HCT116 (cell line): ENCODE measurements at regions not wholly inside any gene's neighbourhood (a gene's known extent, or its start where the extent isn't known, plus 50 kb on each side); places are given as distances from the start of the nearest gene placed in this dataset.

Experiments
- ATAC-seq: fragments of 200-7000 bp; cut with Tn5 transposase; 2 replicates; pipeline ENCODE4 v1.9.1; 2020; ENCODE audit warnings: mild to moderate bottlenecking, moderate library complexity
- BruUV-seq: library from RNA; stranded (reverse); fragments of 400-500 nt; replicated peaks from 2 replicates; lab custom pipeline; 2021; lab: Mats Ljungman, UMichigan
- CTCF ChIA-PET: fragments of 300-600 bp; sonication (Branson Sonifier 250); formaldehyde crosslinking; loops from one replicate; lab custom pipeline; 2021; ENCODE audit warnings: antibody characterized with exemption; lab: Charles Lee
- POLR2A ChIA-PET: fragments of 300-600, 350-600 bp; sonication (Branson Sonifier 250); formaldehyde crosslinking; loops from one replicate; lab custom pipeline; 2021; ENCODE audit warnings: antibody characterized with exemption; lab: Charles Lee
- RAD21 ChIA-PET, 2 experiments: fragments of 300-600 bp; sonication (Branson Sonifier 250); formaldehyde crosslinking; loops; one replicate each; lab custom pipeline; 2023; ENCODE audit warnings: low total read pairs in 2 of 2; ENCODE audit not compliant: uncharacterized antibody in 2 of 2, unreplicated experiment in 2 of 2, low non-redundant PET in 1 of 2; lab: Charles Lee
- DNase-seq: peaks from one replicate; pipeline ENCODE4 v3.0.0-alpha.2; 2010; ENCODE audit warnings: low read depth, low spot score
- H2AFZ ChIP-seq: fragments of 200-600 bp; shearing (Covaris generic), sonication (generic); 2 replicates; pipeline ENCODE4 v1.6.1; 2017; ENCODE audit warnings: low read depth, mixed run types, mixed read lengths, antibody characterized with exemption, low read length; ENCODE audit not compliant: poor library complexity, severe bottlenecking
- H3K27ac ChIP-seq: 2 replicates; pipeline ENCODE4 v1.5.1; 2012; ENCODE audit warnings: low read depth, low read length
- H3K27me3 ChIP-seq: fragments of 200-600 bp; sonication (generic); 2 replicates; pipeline ENCODE4 v1.6.1; 2016; ENCODE audit warnings: mixed run types, low read length, mixed read lengths; ENCODE audit not compliant: insufficient read depth
- H3K36me3 ChIP-seq, 2 experiments: fragments of 200-500 bp in 1 of 2; fragments of 200-600 bp in 1 of 2; sonication (Bioruptor generic) in 1 of 2; sonication (generic) in 1 of 2; 2 replicates each; pipeline versions ENCODE4 v1.5.1 to v1.6.1; 2014 to 2016; ENCODE audit warnings: low read length in 2 of 2, inconsistent platforms in 1 of 2, mixed read lengths in 1 of 2, mixed run types in 1 of 2; ENCODE audit not compliant: insufficient read depth in 2 of 2, control insufficient read depth in 1 of 2
- H3K4me1 ChIP-seq, 2 experiments: fragments of 200-600 bp in 1 of 2; sonication (generic) in 1 of 2; 2 replicates each; pipeline versions ENCODE4 v1.5.1 to v1.6.1; 2012 to 2017; ENCODE audit warnings: low read length in 2 of 2, inconsistent platforms in 1 of 2, mild to moderate bottlenecking in 1 of 2, mixed read lengths in 1 of 2, mixed run types in 1 of 2, moderate library complexity in 1 of 2; ENCODE audit not compliant: insufficient read depth in 2 of 2, control insufficient read depth in 1 of 2
- H3K4me2 ChIP-seq: fragments of 200-600 bp; sonication (generic); 2 replicates; pipeline ENCODE4 v1.6.1; 2017; ENCODE audit warnings: mixed run types, low read length, mixed read lengths
- H3K4me3 ChIP-seq, 2 experiments: fragments of 200-600 bp in 1 of 2; sonication (generic) in 1 of 2; replicated peaks in 1 of 2; 2 replicates each; pipeline ENCODE4 v1.5.1; 2011 to 2016; ENCODE audit warnings: low read length in 2 of 2, control low read depth in 1 of 2, low read depth in 1 of 2, mild to moderate bottlenecking in 1 of 2, mixed read lengths in 1 of 2, mixed run types in 1 of 2
- H3K79me2 ChIP-seq: fragments of 200-600 bp; sonication (generic); 2 replicates; pipeline ENCODE4 v1.6.1; 2017; ENCODE audit warnings: mild to moderate bottlenecking, mixed run types, low read length, moderate library complexity, mixed read lengths; ENCODE audit not compliant: insufficient read depth
- H3K9ac ChIP-seq: fragments of 200-600 bp; sonication (generic); 2 replicates; pipeline ENCODE4 v1.6.1; 2016; ENCODE audit warnings: low read length, mixed read lengths
- H3K9me2 ChIP-seq: fragments of 200-600 bp; sonication (generic), shearing (Covaris generic); 2 replicates; pipeline ENCODE4 v1.6.1; 2017; ENCODE audit warnings: mixed run types, mild to moderate bottlenecking, moderate library complexity; ENCODE audit not compliant: insufficient read depth
- H3K9me3 ChIP-seq, 2 experiments: fragments of 200-500 bp in 1 of 2; fragments of 200-600 bp in 1 of 2; sonication (Bioruptor generic) in 1 of 2; sonication (generic) in 1 of 2; 2 replicates each; pipeline ENCODE4 v1.6.1; 2014 to 2017; ENCODE audit warnings: low read length in 2 of 2, mixed read lengths in 2 of 2, inconsistent platforms in 1 of 2, low read depth in 1 of 2, mild to moderate bottlenecking in 1 of 2, mixed run types in 1 of 2, moderate library complexity in 1 of 2; ENCODE audit not compliant: control insufficient read depth in 1 of 2, insufficient read depth in 1 of 2
- H4K20me1 ChIP-seq: fragments of 200-600 bp; sonication (generic), shearing (Covaris generic); 2 replicates; pipeline ENCODE4 v1.6.1; 2017; ENCODE audit warnings: mixed run types, mild to moderate bottlenecking, moderate library complexity; ENCODE audit not compliant: insufficient read depth
- CBX3 ChIP-seq: IDR thresholded peaks from 2 replicates; pipeline ENCODE4 v1.6.1; 2012; ENCODE audit warnings: low read depth
- EGR1 ChIP-seq: IDR thresholded peaks from 2 replicates; pipeline ENCODE4 v1.6.1; 2012; ENCODE audit warnings: low read depth
- ELF1 ChIP-seq: IDR thresholded peaks from 2 replicates; pipeline ENCODE4 v1.6.1; 2012; ENCODE audit warnings: low read depth, borderline replicate concordance
- EZH2phosphoT487 ChIP-seq: fragments of 200-600 bp; IDR thresholded peaks from 2 replicates; pipeline ENCODE4 v1.6.1; 2018; ENCODE audit warnings: antibody characterized with exemption, borderline replicate concordance
- FOSL1 ChIP-seq: IDR thresholded peaks from 2 replicates; pipeline ENCODE4 v1.6.1; 2012; ENCODE audit warnings: low read depth
- SIN3A ChIP-seq: IDR thresholded peaks from 2 replicates; pipeline ENCODE4 v1.6.1; 2012; ENCODE audit warnings: low read depth
- SP1 ChIP-seq: IDR thresholded peaks from 2 replicates; pipeline ENCODE4 v1.6.1; 2012; ENCODE audit warnings: low read depth
- TCF7L2 ChIP-seq: IDR thresholded peaks from 2 replicates; pipeline ENCODE4 v1.7.0; 2011; ENCODE audit warnings: borderline replicate concordance, inconsistent platforms; ENCODE audit not compliant: insufficient read depth, insufficient read length; ENCODE audit errors: extremely low read depth
- ZNF274 ChIP-seq: fragments of 200-500 bp; sonication (Bioruptor generic); IDR thresholded peaks from 2 replicates; pipeline ENCODE4 v1.6.1; 2014; ENCODE audit warnings: mild to moderate bottlenecking, low read depth, low read length, inconsistent platforms
- intact Hi-C: fragments of 100-400 bp; cut with micrococcal nuclease; formaldehyde crosslinking; loops from 2 replicates; pipeline ENCODE4 v1.10.0; 2022
- TF ChIP-seq, protein P1 (sequence below): IDR thresholded peaks from 2 replicates; pipeline ENCODE4 v1.6.1; 2011; ENCODE audit warnings: mild to moderate bottlenecking, low read length, moderate library complexity; ENCODE audit not compliant: insufficient replicate concordance; ENCODE audit errors: extremely low read depth
- TF ChIP-seq, protein P2 (sequence below), 3 experiments: fragments of 200-600 bp in 1 of 3; sonication (generic) in 1 of 3; IDR thresholded peaks in 2 of 3; conservative IDR thresholded peaks in 1 of 3; 2 replicates each; pipeline ENCODE4 v1.5.1; 2012 to 2017; ENCODE audit warnings: low read depth in 2 of 3, low read length in 2 of 3, antibody characterized with exemption in 1 of 3, borderline replicate concordance in 1 of 3, control low read depth in 1 of 3, mild to moderate bottlenecking in 1 of 3, mixed read lengths in 1 of 3, mixed run types in 1 of 3, moderate library complexity in 1 of 3; ENCODE audit not compliant: insufficient read depth in 1 of 3

DNA sequence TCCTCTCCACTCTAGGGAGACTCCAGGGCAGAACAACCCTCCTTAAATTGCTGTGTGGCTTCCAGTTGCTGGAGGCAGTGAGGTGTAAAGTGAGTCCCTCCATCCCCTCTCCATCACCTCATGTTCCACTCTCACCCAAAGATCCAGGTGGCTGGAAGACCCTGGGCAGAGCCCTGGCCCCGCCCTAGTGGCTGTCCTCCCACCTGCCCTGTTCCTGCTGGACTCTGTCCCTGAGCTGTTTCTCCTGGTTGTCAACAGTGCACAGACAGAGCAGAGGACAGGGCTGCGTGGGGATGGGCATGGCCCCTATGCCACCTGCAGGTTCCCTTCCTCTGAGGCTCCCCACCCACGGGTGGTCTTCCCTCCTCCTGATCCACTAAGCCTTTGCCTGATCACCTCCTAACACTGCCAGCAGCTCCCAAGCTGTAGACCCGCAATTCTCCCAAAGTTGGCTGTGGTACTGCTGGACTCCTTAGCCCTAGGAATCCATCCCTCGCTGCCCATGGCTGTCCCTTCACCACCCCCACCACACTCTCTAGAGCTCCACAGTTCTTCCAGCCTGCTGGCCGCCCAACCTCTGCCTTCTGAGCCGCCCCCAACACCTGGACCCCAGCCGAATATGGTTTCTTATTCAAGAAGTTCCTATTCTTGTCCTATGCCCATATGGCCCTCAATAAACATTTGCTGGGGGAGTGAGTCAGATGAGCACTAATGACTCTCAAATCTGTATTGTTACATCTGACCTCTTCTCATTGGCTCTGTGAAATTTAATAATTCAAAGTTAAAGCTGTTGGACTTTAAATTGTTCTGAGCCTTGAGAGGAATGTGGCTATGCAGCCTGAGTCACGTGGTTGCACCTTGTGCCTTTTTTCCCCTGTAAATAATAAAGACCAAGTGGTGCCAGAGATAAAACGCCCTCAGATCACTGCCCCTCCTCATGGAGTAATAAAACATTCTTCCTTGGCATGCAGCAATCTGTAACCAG lies 260.0 kb upstream of the HS6ST1 start:
- ChIA-PET POLR2A (no interaction called here), CTCF (no interaction called here)

DNA sequence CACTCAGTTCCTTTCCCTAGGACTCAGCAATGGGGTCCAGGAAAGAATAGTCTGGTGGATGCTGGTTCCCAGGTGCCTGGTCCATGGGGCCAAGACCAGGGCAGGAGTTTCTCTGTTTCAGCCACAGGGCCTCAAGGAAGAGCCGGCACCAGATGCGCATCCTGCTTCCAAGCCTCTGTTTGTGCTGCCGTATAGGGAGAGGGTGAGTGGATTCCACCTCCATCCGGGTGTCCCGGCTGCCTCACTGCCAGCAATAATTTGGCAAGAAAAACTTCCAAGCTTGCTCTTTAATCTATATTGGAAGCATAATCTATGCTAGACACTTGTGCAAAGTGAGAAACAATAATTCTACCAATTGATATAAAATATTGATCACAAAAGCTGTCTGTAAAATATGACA lies 261.2 kb upstream of the HS6ST1 start:
- CTCF ChIA-PET, result no interaction called here
- H3K79me2 ChIP-seq, result no peaks in the 10 kb centered on the region
- H3K9me3 ChIP-seq, result no peaks in the 10 kb centered on the region
- POLR2A ChIA-PET, result no interaction called here
- no peak overlapping the region for H3K9ac ChIP-seq
- no peak overlapping the region for H3K27ac ChIP-seq
- no TSS peak for BruUV-seq
- no peak overlapping the region for H3K4me2 ChIP-seq
- H2AFZ ChIP-seq, result no peak overlapping the region
- no peaks in the 10 kb centered on the region for H4K20me1 ChIP-seq
- RAD21 ChIA-PET, result no interaction called here
- H3K9me2 ChIP-seq, result no peaks in the 10 kb centered on the region
- ATAC-seq, result no peak
- DNase-seq, result no peak
- H3K4me3 ChIP-seq, result no peak overlapping the region
- intact Hi-C loops, result no loop called here
- no peaks in the 10 kb centered on the region for H3K27me3 ChIP-seq
- H3K36me3 ChIP-seq, result no peaks in the 10 kb centered on the region
- no peaks in the 10 kb centered on the region for H3K4me1 ChIP-seq
- TF ChIP-seq, protein P1, sequence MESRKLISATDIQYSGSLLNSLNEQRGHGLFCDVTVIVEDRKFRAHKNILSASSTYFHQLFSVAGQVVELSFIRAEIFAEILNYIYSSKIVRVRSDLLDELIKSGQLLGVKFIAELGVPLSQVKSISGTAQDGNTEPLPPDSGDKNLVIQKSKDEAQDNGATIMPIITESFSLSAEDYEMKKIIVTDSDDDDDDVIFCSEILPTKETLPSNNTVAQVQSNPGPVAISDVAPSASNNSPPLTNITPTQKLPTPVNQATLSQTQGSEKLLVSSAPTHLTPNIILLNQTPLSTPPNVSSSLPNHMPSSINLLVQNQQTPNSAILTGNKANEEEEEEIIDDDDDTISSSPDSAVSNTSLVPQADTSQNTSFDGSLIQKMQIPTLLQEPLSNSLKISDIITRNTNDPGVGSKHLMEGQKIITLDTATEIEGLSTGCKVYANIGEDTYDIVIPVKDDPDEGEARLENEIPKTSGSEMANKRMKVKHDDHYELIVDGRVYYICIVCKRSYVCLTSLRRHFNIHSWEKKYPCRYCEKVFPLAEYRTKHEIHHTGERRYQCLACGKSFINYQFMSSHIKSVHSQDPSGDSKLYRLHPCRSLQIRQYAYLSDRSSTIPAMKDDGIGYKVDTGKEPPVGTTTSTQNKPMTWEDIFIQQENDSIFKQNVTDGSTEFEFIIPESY, result no peak
- TF ChIP-seq ZNF274 (no peak), TCF7L2 (no peak), EGR1 (no peak), CBX3 (no peak), FOSL1 (no peak), EZH2phosphoT487 (no peak), ELF1 (no peak)
- TF ChIP-seq, protein P2, sequence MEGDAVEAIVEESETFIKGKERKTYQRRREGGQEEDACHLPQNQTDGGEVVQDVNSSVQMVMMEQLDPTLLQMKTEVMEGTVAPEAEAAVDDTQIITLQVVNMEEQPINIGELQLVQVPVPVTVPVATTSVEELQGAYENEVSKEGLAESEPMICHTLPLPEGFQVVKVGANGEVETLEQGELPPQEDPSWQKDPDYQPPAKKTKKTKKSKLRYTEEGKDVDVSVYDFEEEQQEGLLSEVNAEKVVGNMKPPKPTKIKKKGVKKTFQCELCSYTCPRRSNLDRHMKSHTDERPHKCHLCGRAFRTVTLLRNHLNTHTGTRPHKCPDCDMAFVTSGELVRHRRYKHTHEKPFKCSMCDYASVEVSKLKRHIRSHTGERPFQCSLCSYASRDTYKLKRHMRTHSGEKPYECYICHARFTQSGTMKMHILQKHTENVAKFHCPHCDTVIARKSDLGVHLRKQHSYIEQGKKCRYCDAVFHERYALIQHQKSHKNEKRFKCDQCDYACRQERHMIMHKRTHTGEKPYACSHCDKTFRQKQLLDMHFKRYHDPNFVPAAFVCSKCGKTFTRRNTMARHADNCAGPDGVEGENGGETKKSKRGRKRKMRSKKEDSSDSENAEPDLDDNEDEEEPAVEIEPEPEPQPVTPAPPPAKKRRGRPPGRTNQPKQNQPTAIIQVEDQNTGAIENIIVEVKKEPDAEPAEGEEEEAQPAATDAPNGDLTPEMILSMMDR (IDR thresholded peaks at IDR 0.05 in 2 of 3, conservative IDR thresholded peaks at IDR 0.05 in 1 of 3; ENCODE audit: borderline replicate concordance in 1 of 3, insufficient read depth in 1 of 3, low read depth in 2 of 3, low read length in 2 of 3), result no peak

More for the DNA sequence above, 260.0 kb upstream of the HS6ST1 start:
- intact Hi-C loops, result no loop called here
- no peak overlapping the region for H3K27ac ChIP-seq
- no peaks in the 10 kb centered on the region for H3K79me2 ChIP-seq
- DNase-seq, result no peak
- no peaks in the 10 kb centered on the region for H3K4me1 ChIP-seq
- H3K4me2 ChIP-seq, result no peak overlapping the region
- H4K20me1 ChIP-seq, result no peaks in the 10 kb centered on the region
- no TSS peak for BruUV-seq
- H3K36me3 ChIP-seq, result no peaks in the 10 kb centered on the region
- ATAC-seq, result no peak
- H3K4me3 ChIP-seq, result no peak overlapping the region
- RAD21 ChIA-PET, result no interaction called here
- H3K9ac ChIP-seq, result no peak overlapping the region
- no peaks in the 10 kb centered on the region for H3K9me2 ChIP-seq
- no peak overlapping the region for H2AFZ ChIP-seq
- H3K9me3 ChIP-seq, result no peaks in the 10 kb centered on the region
- TF ChIP-seq ELF1, result no peak
- no peak for TF ChIP-seq EGR1
- no peak for TF ChIP-seq SP1
- TF ChIP-seq SIN3A, result no peak
- no peak for TF ChIP-seq ZNF274
- no peak for TF ChIP-seq EZH2phosphoT487
- H3K27me3 ChIP-seq, result peaks cover 7% of the 10 kb centered on the region; the same call in 1 of the 2 replicates
